HepG2 (cell line): ENCODE measurements at regions not wholly inside any gene's neighbourhood (a gene's known extent, or its start where the extent isn't known, plus 50 kb on each side); places are given as distances from the start of the nearest gene placed in this dataset.

Experiments used
- ATAC-seq: fragments of 200-7000 bp; cut with Tn5 transposase; 3 replicates; pipeline ENCODE4 v1.9.1; 2020; ENCODE audit warnings: mild to moderate bottlenecking, moderate library complexity
- BruUV-seq: library from RNA; stranded (reverse); fragments of 400-500 nt; replicated peaks from 2 replicates; lab custom pipeline; 2021; lab: Mats Ljungman, UMichigan
- CTCF ChIA-PET: fragments of 300-600 bp; formaldehyde crosslinking; extraction: SDS; loops from one replicate; lab custom pipeline; 2021; ENCODE audit warnings: low total read pairs, inconsistent platforms, low intra/inter-chr PET ratio; lab: Yijun Ruan, JAX
- POLR2A ChIA-PET: fragments of 350-600 bp; sonication (Branson Sonifier 250); formaldehyde crosslinking; loops from one replicate; lab custom pipeline; 2020; ENCODE audit warnings: antibody characterized with exemption, inconsistent platforms; lab: Yijun Ruan, JAX
- DNase-seq: peaks from one replicate; pipeline ENCODE4 v3.0.0-alpha.2; 2015; ENCODE audit warnings: low spot score
- FAIRE-seq: peaks from 3 replicates; lab custom pipeline; 2011; peaks lifted over from hg19 to GRCh38; lab: Jason Lieb, UNC
- H2AFZ ChIP-seq: one replicate; pipeline ENCODE4 v1.6.1; 2011; ENCODE audit warnings: low read length, inconsistent platforms
- H3K27ac ChIP-seq: fragments of 300-600 bp; 3 replicates; pipeline ENCODE4 v1.8.0; 2011; ENCODE audit warnings: mixed run types, mild to moderate bottlenecking, mixed read lengths, low read length, inconsistent platforms; ENCODE audit not compliant: insufficient read depth; ENCODE audit errors: extremely low read length
- H3K27me3 ChIP-seq, 2 experiments: fragments of 200-600 bp in 1 of 2; 2 replicates in 1 of 2; 3 replicates in 1 of 2; pipeline versions ENCODE4 v1.6.0 to v1.8.0; 2011; ENCODE audit warnings: low read length in 2 of 2, mild to moderate bottlenecking in 2 of 2, moderate library complexity in 2 of 2, inconsistent platforms in 1 of 2; ENCODE audit not compliant: insufficient read depth in 2 of 2, control insufficient read depth in 1 of 2
- H3K36me3 ChIP-seq, 2 experiments: fragments of 200-600 bp in 1 of 2; replicated peaks in 1 of 2; 2 replicates in 1 of 2; 3 replicates in 1 of 2; pipeline versions ENCODE4 v1.5.1 to v1.8.0; 2011; ENCODE audit warnings: low read length in 2 of 2, inconsistent platforms in 1 of 2; ENCODE audit not compliant: insufficient read depth in 2 of 2, control insufficient read depth in 1 of 2
- H3K4me1 ChIP-seq: 2 replicates; pipeline ENCODE4 v1.5.1; 2012; ENCODE audit warnings: low read length, inconsistent platforms; ENCODE audit not compliant: insufficient read depth
- H3K4me2 ChIP-seq: 2 replicates; pipeline ENCODE4 v1.6.0; 2011; ENCODE audit warnings: low read depth, low read length, inconsistent platforms
- H3K4me3 ChIP-seq, 3 experiments: fragments of 200-600 bp in 1 of 3; sonication (generic), shearing (Covaris generic) in 1 of 3; replicated peaks in 1 of 3; 2 replicates each; pipeline ENCODE4 v1.5.1; 2011 to 2016; ENCODE audit warnings: low read length in 3 of 3, inconsistent platforms in 2 of 3, low read depth in 2 of 3, mild to moderate bottlenecking in 2 of 3, control low read depth in 1 of 3, mixed read lengths in 1 of 3; ENCODE audit not compliant: insufficient read depth in 1 of 3
- H3K79me2 ChIP-seq: one replicate; pipeline ENCODE4 v1.6.1; 2011; ENCODE audit warnings: low read length, inconsistent platforms; ENCODE audit not compliant: insufficient read depth
- H3K9ac ChIP-seq: 2 replicates; pipeline ENCODE4 v1.6.0; 2011; ENCODE audit warnings: mild to moderate bottlenecking, low read depth, low read length, inconsistent platforms; ENCODE audit not compliant: insufficient read depth
- H3K9me3 ChIP-seq: 2 replicates; pipeline ENCODE4 v1.5.1; 2012; ENCODE audit warnings: mild to moderate bottlenecking, low read length
- H4K20me1 ChIP-seq: 2 replicates; pipeline ENCODE4 v1.6.0; 2011; ENCODE audit warnings: inconsistent platforms, mild to moderate bottlenecking, low read length, moderate library complexity; ENCODE audit not compliant: insufficient read depth
- ARID3A ChIP-seq: IDR thresholded peaks from 2 replicates; pipeline ENCODE4 v1.6.1; 2012; ENCODE audit warnings: low read depth, low read length, improper control_type of control experiment
- NFRKB ChIP-seq: fragments of 450-650 bp; IDR thresholded peaks from 2 replicates; pipeline ENCODE4 v1.6.1; 2017
- RFXANK ChIP-seq: IDR thresholded peaks from 2 replicates; pipeline ENCODE4 v1.6.1; 2016
- RNF219 ChIP-seq: sonication (generic); formaldehyde crosslinking; IDR thresholded peaks from 2 replicates; pipeline ENCODE4 v1.5.0; 2020; ENCODE audit warnings: mild to moderate bottlenecking, missing genetic modification reagents
- ZKSCAN5 ChIP-seq: sonication (generic); formaldehyde crosslinking; IDR thresholded peaks from 2 replicates; pipeline ENCODE4 v1.5.1; 2020; ENCODE audit warnings: mild to moderate bottlenecking, missing genetic modification reagents
- ZNF138 ChIP-seq: sonication (generic); formaldehyde crosslinking; IDR thresholded peaks from 2 replicates; pipeline ENCODE4 v1.5.0; 2020; ENCODE audit warnings: mild to moderate bottlenecking, low read depth, missing genetic modification reagents
- ZNF253 ChIP-seq: sonication (generic); formaldehyde crosslinking; IDR thresholded peaks from 2 replicates; pipeline ENCODE4 v1.8.0; 2022; ENCODE audit warnings: mild to moderate bottlenecking, missing genetic modification reagents, borderline replicate concordance
- ZNF451 ChIP-seq: sonication (generic); formaldehyde crosslinking; IDR thresholded peaks from 2 replicates; pipeline ENCODE4 v1.5.0; 2020; ENCODE audit warnings: mild to moderate bottlenecking, missing genetic modification reagents
- ZNF790 ChIP-seq: sonication (generic); formaldehyde crosslinking; IDR thresholded peaks from 2 replicates; pipeline ENCODE4 v1.8.0; 2022; ENCODE audit warnings: missing genetic modification reagents, mild to moderate bottlenecking, borderline replicate concordance
- WGBS: methylation state at CpG from one replicate; pipeline ENCODE4 v1.1.6; 2017; ENCODE audit warnings: low lambda C conversion rate; 5-methylcytosine and 5-hydroxymethylcytosine counted together
- in situ Hi-C: cut with HindIII; loops from 2 replicates; pipeline ENCODE4 v1.10.0; 2017; ENCODE audit warnings: low pct_unique_long_range_greater_than_20kb; ENCODE audit not compliant: extremely low pct_ligation_motif_present
- intact Hi-C: fragments of 100-400 bp; cut with micrococcal nuclease; formaldehyde crosslinking; loops from one replicate; pipeline ENCODE4 v1.10.0; 2022; ENCODE audit not compliant: unreplicated experiment
- TF ChIP-seq, protein P1 (sequence below): sonication (generic); formaldehyde crosslinking; IDR thresholded peaks from 2 replicates; pipeline ENCODE4 v1.5.0; 2020; ENCODE audit warnings: mild to moderate bottlenecking, missing genetic modification reagents
- TF ChIP-seq, protein P2 (sequence below): IDR thresholded peaks from 2 replicates; pipeline ENCODE4 v1.6.1; 2016; ENCODE audit warnings: mild to moderate bottlenecking, missing biosample characterization, missing genetic modification reagents
- TF ChIP-seq, protein P3 (sequence below): sonication (generic); formaldehyde crosslinking; IDR thresholded peaks from 2 replicates; pipeline ENCODE4 v1.5.1; 2020; ENCODE audit warnings: mild to moderate bottlenecking, missing genetic modification reagents, moderate library complexity

GRCh38 chr2:133675-134593 is 87.6 kb upstream of the FAM110C start:
- H3K4me2 ChIP-seq, result no peak overlapping the region
- TF ChIP-seq ZNF790 (CRISPR knock-in tag) (no peak), ZNF451 (no peak), RFXANK (no peak), NFRKB (no peak), RNF219 (no peak), ZNF138 (no peak), ARID3A (no peak), ZKSCAN5 (CRISPR knock-in tag) (no peak), ZNF253 (no peak)
- TF ChIP-seq, protein P1, sequence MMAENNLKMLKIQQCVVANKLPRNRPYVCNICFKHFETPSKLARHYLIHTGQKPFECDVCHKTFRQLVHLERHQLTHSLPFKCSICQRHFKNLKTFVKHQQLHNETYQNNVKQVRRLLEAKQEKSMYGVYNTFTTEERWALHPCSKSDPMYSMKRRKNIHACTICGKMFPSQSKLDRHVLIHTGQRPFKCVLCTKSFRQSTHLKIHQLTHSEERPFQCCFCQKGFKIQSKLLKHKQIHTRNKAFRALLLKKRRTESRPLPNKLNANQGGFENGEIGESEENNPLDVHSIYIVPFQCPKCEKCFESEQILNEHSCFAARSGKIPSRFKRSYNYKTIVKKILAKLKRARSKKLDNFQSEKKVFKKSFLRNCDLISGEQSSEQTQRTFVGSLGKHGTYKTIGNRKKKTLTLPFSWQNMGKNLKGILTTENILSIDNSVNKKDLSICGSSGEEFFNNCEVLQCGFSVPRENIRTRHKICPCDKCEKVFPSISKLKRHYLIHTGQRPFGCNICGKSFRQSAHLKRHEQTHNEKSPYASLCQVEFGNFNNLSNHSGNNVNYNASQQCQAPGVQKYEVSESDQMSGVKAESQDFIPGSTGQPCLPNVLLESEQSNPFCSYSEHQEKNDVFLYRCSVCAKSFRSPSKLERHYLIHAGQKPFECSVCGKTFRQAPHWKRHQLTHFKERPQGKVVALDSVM (CRISPR knock-in tag), result no peak
- TF ChIP-seq, protein P2, sequence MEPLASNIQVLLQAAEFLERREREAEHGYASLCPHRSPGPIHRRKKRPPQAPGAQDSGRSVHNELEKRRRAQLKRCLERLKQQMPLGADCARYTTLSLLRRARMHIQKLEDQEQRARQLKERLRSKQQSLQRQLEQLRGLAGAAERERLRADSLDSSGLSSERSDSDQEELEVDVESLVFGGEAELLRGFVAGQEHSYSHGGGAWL (CRISPR knock-in tag), result no peak
- TF ChIP-seq, protein P3, sequence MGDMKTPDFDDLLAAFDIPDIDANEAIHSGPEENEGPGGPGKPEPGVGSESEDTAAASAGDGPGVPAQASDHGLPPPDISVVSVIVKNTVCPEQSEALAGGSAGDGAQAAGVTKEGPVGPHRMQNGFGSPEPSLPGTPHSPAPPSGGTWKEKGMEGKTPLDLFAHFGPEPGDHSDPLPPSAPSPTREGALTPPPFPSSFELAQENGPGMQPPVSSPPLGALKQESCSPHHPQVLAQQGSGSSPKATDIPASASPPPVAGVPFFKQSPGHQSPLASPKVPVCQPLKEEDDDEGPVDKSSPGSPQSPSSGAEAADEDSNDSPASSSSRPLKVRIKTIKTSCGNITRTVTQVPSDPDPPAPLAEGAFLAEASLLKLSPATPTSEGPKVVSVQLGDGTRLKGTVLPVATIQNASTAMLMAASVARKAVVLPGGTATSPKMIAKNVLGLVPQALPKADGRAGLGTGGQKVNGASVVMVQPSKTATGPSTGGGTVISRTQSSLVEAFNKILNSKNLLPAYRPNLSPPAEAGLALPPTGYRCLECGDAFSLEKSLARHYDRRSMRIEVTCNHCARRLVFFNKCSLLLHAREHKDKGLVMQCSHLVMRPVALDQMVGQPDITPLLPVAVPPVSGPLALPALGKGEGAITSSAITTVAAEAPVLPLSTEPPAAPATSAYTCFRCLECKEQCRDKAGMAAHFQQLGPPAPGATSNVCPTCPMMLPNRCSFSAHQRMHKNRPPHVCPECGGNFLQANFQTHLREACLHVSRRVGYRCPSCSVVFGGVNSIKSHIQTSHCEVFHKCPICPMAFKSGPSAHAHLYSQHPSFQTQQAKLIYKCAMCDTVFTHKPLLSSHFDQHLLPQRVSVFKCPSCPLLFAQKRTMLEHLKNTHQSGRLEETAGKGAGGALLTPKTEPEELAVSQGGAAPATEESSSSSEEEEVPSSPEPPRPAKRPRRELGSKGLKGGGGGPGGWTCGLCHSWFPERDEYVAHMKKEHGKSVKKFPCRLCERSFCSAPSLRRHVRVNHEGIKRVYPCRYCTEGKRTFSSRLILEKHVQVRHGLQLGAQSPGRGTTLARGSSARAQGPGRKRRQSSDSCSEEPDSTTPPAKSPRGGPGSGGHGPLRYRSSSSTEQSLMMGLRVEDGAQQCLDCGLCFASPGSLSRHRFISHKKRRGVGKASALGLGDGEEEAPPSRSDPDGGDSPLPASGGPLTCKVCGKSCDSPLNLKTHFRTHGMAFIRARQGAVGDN, result no peak
- BruUV-seq, result no TSS peak
- 2% methylated on average over 7 of the region's 7 CpGs for WGBS
- no peaks in the 10 kb centered on the region for H3K4me1 ChIP-seq
- ATAC-seq (no peak), DNase-seq (no peak), FAIRE-seq (no peak)
- intact Hi-C loops, result no loop called here
- in situ Hi-C loops, result no loop called here
- H3K4me3 ChIP-seq, result no peak overlapping the region
- peaks cover 0 to 28% of the 10 kb centered on the region in 2 experiments; a peak in 4 of 5 replicates for H3K27me3 ChIP-seq
- no peak overlapping the region for H2AFZ ChIP-seq
- H3K9ac ChIP-seq, result no peak overlapping the region
- CTCF ChIA-PET, result no interaction called here
- no peaks in the 10 kb centered on the region for H3K79me2 ChIP-seq
- no peak overlapping the region for H3K27ac ChIP-seq
- no peaks in the 10 kb centered on the region for H4K20me1 ChIP-seq
- H3K36me3 ChIP-seq, result no peaks in the 10 kb centered on the region
- H3K9me3 ChIP-seq, result no peaks in the 10 kb centered on the region
- POLR2A ChIA-PET, result no interaction called here
